LNCaP clone FGC (cell line): ENCODE measurements at regions not wholly inside any gene's neighbourhood (a gene's known extent, or its start where the extent isn't known, plus 50 kb on each side); places are given as distances from the start of the nearest gene placed in this dataset.

Source experiments
- DNase-seq: peaks from one replicate; pipeline ENCODE4 v3.0.0-alpha.2; 2011; ENCODE audit warnings: low read depth
- H3K4me3 ChIP-seq: 2 replicates; pipeline ENCODE4 v1.5.1; 2011; ENCODE audit warnings: mild to moderate bottlenecking, low read depth, low read length, control low read depth
- CTCF ChIP-seq: IDR thresholded peaks from 2 replicates; pipeline ENCODE4 v1.5.1; 2012; ENCODE audit warnings: mild to moderate bottlenecking; ENCODE audit not compliant: control insufficient read depth, insufficient read depth; ENCODE audit errors: extremely low read depth

- no peak overlapping the region for H3K4me3 ChIP-seq
- DNase-seq, result no peak
- TF ChIP-seq CTCF, result no peak
These were observed 145.5 kb upstream of the AGR3 start for GRCh38 chr7:17027143-17027788.

DNA sequence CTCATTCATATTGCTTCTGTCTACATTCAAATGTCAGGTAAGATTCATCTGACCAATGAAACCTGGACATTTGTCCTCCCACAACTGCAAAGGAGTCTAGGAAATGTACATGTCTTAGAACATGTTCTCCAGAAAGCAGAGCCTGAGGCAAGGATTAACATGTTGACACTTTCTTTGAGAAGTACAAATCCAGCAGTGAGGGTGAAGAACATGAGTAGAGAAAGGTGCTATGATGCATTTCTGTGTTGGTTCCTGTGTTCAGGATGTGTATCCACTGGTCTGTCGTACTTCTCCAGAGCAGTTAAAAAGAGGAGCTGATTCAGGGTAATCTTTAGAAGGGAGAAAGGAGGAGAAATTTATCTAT is 146.0 kb upstream of the AGR3 start:
- no peak for TF ChIP-seq CTCF
- DNase-seq, result no peak
- no peak overlapping the region for H3K4me3 ChIP-seq

- TF ChIP-seq CTCF, result no peak
- no peak for DNase-seq
- no peak overlapping the region for H3K4me3 ChIP-seq
These were observed 147.4 kb upstream of the AGR3 start for GRCh38 chr7:17029150-17029549.

GRCh38 chr7:17030559-17030958 is 148.8 kb upstream of the AGR3 start:
- DNase-seq, result no peak
- no peak overlapping the region for H3K4me3 ChIP-seq
- TF ChIP-seq CTCF, result no peak

DNA sequence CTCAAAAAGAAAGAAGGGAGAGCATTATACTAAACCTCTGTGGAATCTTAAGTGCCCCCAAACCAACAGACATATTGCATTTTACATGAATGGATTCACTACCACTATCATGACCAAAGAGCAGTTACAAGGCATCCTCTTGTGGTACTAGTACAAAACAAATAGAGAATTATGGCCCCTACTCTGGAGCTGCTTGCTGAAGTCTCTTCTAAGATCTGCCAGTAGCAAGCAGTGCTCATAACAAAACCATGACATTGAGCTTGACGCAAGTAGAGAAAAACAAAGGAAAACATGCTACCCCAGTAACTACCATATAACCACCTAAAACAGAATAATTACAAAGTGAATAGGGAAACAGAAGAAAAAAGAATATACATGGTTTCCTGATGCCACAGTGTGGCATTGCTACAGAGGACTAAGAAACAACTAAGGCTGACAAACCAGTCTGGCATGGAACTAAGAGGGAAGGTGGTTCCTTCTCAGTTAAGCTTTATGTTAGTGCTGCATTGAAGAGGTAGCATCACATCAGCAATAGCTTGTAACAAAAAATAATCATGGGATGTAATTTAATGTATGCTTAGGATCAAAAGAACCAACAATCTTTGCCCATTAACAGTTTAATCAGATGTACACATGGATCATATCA is 150.2 kb upstream of the AGR3 start:
- H3K4me3 ChIP-seq, result no peak overlapping the region
- no peak for TF ChIP-seq CTCF
- peak; percentile 66 for DNase-seq

- TF ChIP-seq CTCF, result no peak
- no peak overlapping the region for H3K4me3 ChIP-seq
- DNase-seq, result no peak
These were observed 151.5 kb upstream of the AGR3 start for GRCh38 chr7:17033245-17033644.

GRCh38 chr7:17036584-17036983 is 154.8 kb upstream of the AGR3 start:
- TF ChIP-seq CTCF, result no peak
- DNase-seq, result no peak
- H3K4me3 ChIP-seq, result no peak overlapping the region
